ENCODE measurements at regions not wholly inside any gene's neighbourhood (a gene's known extent, or its start where the extent isn't known, plus 50 kb on each side); places are given as distances from the start of the nearest gene placed in this dataset.

DNA sequence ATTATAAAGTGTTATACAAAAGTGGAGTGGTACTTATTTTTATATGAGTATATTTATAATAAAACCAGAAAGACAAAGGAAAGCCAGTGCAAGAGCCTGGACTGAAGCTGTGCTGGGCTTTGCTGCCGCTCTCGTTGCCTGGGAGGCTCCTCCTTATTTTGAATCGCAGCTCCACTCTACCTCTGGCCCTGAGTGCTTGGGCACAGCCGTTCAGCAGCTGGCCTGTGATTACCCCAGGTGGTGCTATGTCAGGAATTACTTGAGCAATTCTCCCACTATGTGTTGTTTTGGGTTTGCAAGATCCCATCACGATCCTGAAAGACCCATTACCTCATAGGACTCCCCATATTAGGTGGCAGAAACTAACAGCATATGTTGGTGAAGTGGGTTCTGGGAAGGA lies 53.0 kb upstream of the LCLAT1 start:
- DNase-seq (ENCODE audit: low spot score) = no peak
- intact Hi-C loops (cut with DNase I) = no loop called here

DNA sequence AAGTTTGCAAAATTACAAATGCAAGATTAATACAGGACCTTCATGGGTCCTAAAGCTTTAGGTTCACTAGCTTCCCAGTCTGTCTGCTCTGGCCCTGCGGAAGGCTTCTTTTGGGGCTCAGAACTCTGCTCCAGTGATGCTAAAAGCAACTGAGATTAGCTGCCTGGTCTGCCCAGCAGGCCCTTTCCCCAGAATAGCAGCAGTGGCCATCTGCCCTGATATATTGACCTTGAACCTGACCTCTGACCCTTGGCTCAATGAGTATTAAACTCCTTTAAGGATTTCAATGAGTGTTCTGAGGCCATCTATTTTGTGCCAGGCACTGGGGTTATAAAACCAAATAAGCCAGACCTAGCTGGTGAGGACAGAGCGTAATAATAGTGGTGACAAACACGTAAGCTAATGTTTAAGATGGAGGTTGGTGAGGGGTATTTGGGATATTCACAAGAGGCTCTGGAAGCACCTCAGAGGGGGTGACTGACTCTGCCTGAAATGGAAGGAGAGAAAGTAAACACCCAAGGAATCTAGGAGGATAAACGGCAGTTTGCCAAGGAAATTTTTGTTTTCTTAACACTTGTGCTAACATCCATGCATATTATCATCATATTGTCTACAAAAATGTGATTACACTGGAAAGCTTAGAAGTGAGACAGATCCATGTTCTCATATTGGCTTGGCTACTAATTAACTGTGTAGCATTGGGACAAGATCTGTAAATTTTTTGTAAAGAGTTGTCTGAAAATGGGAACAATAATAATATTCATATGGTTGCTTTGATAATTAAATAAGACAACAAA lies 50.4 kb upstream of the LCLAT1 start:
- DNase-seq (ENCODE audit: low spot score) = no peak
- intact Hi-C loops (cut with DNase I) = no loop called here
